GM12864 (cell line): ENCODE measurements at regions not wholly inside any gene's neighbourhood (a gene's known extent, or its start where the extent isn't known, plus 50 kb on each side); places are given as distances from the start of the nearest gene placed in this dataset.

ENCODE experiments used
- DNase-seq: peaks from one replicate; pipeline ENCODE4 v3.0.0-alpha.2; 2011; ENCODE audit warnings: low read depth
- H3K4me3 ChIP-seq: 2 replicates; pipeline ENCODE4 v1.5.1; 2011; ENCODE audit warnings: mild to moderate bottlenecking, low read depth, low read length, control low read depth
- CTCF ChIP-seq: IDR thresholded peaks from 2 replicates; pipeline ENCODE4 v1.5.1; 2011; ENCODE audit warnings: low read depth, mild to moderate bottlenecking, moderate library complexity, low read length, control low read depth, inconsistent platforms; ENCODE audit errors: missing control alignments

GRCh38 chr16:66266436-66267291 lies 99.8 kb upstream of the CDH5 start:
- no peak overlapping the region for H3K4me3 ChIP-seq
- no peak for TF ChIP-seq CTCF
- no peak for DNase-seq

GRCh38 chr16:66265556-66266141 lies 100.8 kb upstream of the CDH5 start:
- H3K4me3 ChIP-seq = no peak overlapping the region
- no peak for TF ChIP-seq CTCF
- no peak for DNase-seq

GRCh38 chr16:66265048-66265415 lies 101.5 kb upstream of the CDH5 start:
- DNase-seq = no peak
- H3K4me3 ChIP-seq = no peak overlapping the region
- TF ChIP-seq CTCF = no peak

GRCh38 chr16:66264311-66265047 lies 102.0 kb upstream of the CDH5 start:
- DNase-seq = no peak
- TF ChIP-seq CTCF = no peak
- H3K4me3 ChIP-seq = no peak overlapping the region

- H3K4me3 ChIP-seq = no peak overlapping the region
- no peak for DNase-seq
- no peak for TF ChIP-seq CTCF
These were observed 102.5 kb upstream of the CDH5 start for GRCh38 chr16:66263973-66264310.

GRCh38 chr16:66263168-66263972 lies 103.1 kb upstream of the CDH5 start:
- no peak overlapping the region for H3K4me3 ChIP-seq
- TF ChIP-seq CTCF = no peak
- no peak for DNase-seq
